GM12878 (cell line): ENCODE measurements at regions not wholly inside any gene's neighbourhood (a gene's known extent, or its start where the extent isn't known, plus 50 kb on each side); places are given as distances from the start of the nearest gene placed in this dataset.

ENCODE experiments used
- FOXK2 ChIP-seq: fragments of 450-650 bp; IDR thresholded peaks from 2 replicates; pipeline ENCODE4 v1.6.1; 2017; ENCODE audit warnings: mild to moderate bottlenecking, moderate library complexity
- HSF1 ChIP-seq: fragments of 150-350 bp; IDR thresholded peaks from 2 replicates; pipeline ENCODE4 v1.6.1; 2014; ENCODE audit warnings: mild to moderate bottlenecking, low read depth, low read length
- IKZF2 ChIP-seq, 2 experiments: fragments of 450-650 bp; IDR thresholded peaks; 2 replicates each; pipeline ENCODE4 v1.6.1; 2017; ENCODE audit warnings: mild to moderate bottlenecking in 2 of 2, moderate library complexity in 2 of 2
- JUNB ChIP-seq: IDR thresholded peaks from 2 replicates; pipeline ENCODE4 v1.6.1; 2016; ENCODE audit warnings: antibody characterized with exemption, mild to moderate bottlenecking
- MEF2A ChIP-seq: IDR thresholded peaks from 2 replicates; pipeline ENCODE4 v1.6.1; 2011; ENCODE audit warnings: low read depth, mild to moderate bottlenecking, low read length, moderate library complexity; ENCODE audit not compliant: insufficient read depth
- MEF2B ChIP-seq: fragments of 450-650 bp; IDR thresholded peaks from 2 replicates; pipeline ENCODE4 v1.6.1; 2018; ENCODE audit warnings: mild to moderate bottlenecking, moderate library complexity; ENCODE audit not compliant: partially characterized antibody, poor library complexity, severe bottlenecking
- PML ChIP-seq: IDR thresholded peaks from 2 replicates; pipeline ENCODE4 v1.6.1; 2012; ENCODE audit warnings: low read length, inconsistent platforms
- RUNX3 ChIP-seq: IDR thresholded peaks from 2 replicates; pipeline ENCODE4 v1.6.1; 2012; ENCODE audit warnings: low read length, inconsistent platforms
- TBL1XR1 ChIP-seq: IDR thresholded peaks from 2 replicates; pipeline ENCODE4 v1.6.1; 2012; ENCODE audit warnings: low read depth, low read length, improper control_type of control experiment
- TF ChIP-seq, protein P1 (sequence below): fragments of 450-650 bp; IDR thresholded peaks from 2 replicates; pipeline ENCODE4 v1.6.1; 2016; ENCODE audit warnings: mild to moderate bottlenecking
- TF ChIP-seq, protein P2 (sequence below): fragments of 450-650 bp; IDR thresholded peaks from 2 replicates; pipeline ENCODE4 v1.6.1; 2017; ENCODE audit warnings: mild to moderate bottlenecking, low read depth, inconsistent platforms; ENCODE audit not compliant: poor library complexity, severe bottlenecking
- TF ChIP-seq, protein P3 (sequence below): fragments of 450-650 bp; IDR thresholded peaks from 2 replicates; pipeline ENCODE4 v1.6.1; 2016; ENCODE audit warnings: mild to moderate bottlenecking, moderate library complexity, borderline replicate concordance

DNA sequence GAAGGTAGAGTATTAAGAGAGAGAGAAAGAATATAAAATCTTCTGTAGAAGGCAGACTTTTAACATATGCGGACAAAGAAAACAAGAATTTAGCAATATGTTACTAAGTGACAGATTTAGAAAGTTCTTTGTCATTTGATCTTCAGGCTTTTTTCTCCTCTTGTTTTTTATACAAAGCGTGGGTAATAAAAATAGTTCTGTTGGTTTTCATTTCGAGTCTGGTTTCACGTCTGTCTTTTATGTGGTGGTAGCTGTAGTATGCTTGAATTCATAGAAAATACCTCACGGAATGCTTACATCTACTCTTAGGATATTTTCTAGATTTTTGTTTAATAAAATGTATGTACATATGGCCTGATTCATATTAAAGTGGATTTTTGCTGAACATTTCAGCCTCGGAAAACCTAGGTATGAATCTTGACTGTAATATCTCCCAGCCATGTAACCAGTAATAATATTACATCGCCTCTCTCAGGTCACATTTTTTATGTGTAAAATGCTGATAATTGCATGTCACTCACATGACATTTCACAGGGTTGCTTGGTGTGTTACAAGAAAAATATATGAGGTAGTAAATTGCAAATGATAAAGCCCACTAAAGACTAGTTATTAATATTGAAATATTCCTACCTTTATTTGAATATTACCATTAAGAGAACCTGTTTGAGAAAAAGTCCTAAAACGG is 72.5 kb upstream of the TAF11L2 start (continued):
- TF ChIP-seq, protein P1, sequence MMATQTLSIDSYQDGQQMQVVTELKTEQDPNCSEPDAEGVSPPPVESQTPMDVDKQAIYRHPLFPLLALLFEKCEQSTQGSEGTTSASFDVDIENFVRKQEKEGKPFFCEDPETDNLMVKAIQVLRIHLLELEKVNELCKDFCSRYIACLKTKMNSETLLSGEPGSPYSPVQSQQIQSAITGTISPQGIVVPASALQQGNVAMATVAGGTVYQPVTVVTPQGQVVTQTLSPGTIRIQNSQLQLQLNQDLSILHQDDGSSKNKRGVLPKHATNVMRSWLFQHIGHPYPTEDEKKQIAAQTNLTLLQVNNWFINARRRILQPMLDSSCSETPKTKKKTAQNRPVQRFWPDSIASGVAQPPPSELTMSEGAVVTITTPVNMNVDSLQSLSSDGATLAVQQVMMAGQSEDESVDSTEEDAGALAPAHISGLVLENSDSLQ = peak; percentile 66
- TF ChIP-seq, protein P2, sequence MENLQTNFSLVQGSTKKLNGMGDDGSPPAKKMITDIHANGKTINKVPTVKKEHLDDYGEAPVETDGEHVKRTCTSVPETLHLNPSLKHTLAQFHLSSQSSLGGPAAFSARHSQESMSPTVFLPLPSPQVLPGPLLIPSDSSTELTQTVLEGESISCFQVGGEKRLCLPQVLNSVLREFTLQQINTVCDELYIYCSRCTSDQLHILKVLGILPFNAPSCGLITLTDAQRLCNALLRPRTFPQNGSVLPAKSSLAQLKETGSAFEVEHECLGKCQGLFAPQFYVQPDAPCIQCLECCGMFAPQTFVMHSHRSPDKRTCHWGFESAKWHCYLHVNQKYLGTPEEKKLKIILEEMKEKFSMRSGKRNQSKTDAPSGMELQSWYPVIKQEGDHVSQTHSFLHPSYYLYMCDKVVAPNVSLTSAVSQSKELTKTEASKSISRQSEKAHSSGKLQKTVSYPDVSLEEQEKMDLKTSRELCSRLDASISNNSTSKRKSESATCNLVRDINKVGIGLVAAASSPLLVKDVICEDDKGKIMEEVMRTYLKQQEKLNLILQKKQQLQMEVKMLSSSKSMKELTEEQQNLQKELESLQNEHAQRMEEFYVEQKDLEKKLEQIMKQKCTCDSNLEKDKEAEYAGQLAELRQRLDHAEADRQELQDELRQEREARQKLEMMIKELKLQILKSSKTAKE = peak; percentile 34
- TF ChIP-seq HSF1 = no peak
- 0 out of 2 replicates have a peak, but pooled peaks have one; percentile 40 for TF ChIP-seq PML
- peak; percentile 88 for TF ChIP-seq MEF2A
- peak; percentile 59 for TF ChIP-seq JUNB
- TF ChIP-seq IKZF2 (IDR thresholded peaks at IDR 0.05) = no peak
- TF ChIP-seq FOXK2 = no peak
- 0 out of 2 replicates have a peak, but pooled peaks have one; percentile 64 for TF ChIP-seq TBL1XR1
- TF ChIP-seq RUNX3 = peak; percentile 92
- TF ChIP-seq, protein P3, sequence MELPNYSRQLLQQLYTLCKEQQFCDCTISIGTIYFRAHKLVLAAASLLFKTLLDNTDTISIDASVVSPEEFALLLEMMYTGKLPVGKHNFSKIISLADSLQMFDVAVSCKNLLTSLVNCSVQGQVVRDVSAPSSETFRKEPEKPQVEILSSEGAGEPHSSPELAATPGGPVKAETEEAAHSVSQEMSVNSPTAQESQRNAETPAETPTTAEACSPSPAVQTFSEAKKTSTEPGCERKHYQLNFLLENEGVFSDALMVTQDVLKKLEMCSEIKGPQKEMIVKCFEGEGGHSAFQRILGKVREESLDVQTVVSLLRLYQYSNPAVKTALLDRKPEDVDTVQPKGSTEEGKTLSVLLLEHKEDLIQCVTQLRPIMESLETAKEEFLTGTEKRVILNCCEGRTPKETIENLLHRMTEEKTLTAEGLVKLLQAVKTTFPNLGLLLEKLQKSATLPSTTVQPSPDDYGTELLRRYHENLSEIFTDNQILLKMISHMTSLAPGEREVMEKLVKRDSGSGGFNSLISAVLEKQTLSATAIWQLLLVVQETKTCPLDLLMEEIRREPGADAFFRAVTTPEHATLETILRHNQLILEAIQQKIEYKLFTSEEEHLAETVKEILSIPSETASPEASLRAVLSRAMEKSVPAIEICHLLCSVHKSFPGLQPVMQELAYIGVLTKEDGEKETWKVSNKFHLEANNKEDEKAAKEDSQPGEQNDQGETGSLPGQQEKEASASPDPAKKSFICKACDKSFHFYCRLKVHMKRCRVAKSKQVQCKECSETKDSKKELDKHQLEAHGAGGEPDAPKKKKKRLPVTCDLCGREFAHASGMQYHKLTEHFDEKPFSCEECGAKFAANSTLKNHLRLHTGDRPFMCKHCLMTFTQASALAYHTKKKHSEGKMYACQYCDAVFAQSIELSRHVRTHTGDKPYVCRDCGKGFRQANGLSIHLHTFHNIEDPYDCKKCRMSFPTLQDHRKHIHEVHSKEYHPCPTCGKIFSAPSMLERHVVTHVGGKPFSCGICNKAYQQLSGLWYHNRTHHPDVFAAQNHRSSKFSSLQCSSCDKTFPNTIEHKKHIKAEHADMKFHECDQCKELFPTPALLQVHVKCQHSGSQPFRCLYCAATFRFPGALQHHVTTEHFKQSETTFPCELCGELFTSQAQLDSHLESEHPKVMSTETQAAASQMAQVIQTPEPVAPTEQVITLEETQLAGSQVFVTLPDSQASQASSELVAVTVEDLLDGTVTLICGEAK = no peak
- TF ChIP-seq MEF2B = peak; percentile 43
